Hepatocyte (in vitro differentiated cells): ENCODE measurements at regions not wholly inside any gene's neighbourhood (a gene's known extent, or its start where the extent isn't known, plus 50 kb on each side); places are given as distances from the start of the nearest gene placed in this dataset.

Experiments used
- CTCF ChIP-seq: fragments of 200-600 bp; sonication (generic); IDR thresholded peaks from 2 replicates; pipeline ENCODE4 v1.5.1; 2016; ENCODE audit warnings: antibody characterized with exemption, mild to moderate bottlenecking; ENCODE audit not compliant: poor library complexity
- EZH2 ChIP-seq: fragments of 200-600 bp; sonication (generic); IDR thresholded peaks from 2 replicates; pipeline ENCODE4 v1.6.1; 2016; ENCODE audit warnings: antibody characterized with exemption, mild to moderate bottlenecking, borderline replicate concordance
- EZH2phosphoT487 ChIP-seq: fragments of 200-600 bp; sonication (generic); IDR thresholded peaks from one replicate; pipeline ENCODE4 v1.6.1; 2018; ENCODE audit warnings: antibody characterized with exemption, mild to moderate bottlenecking, low read depth, moderate library complexity; ENCODE audit not compliant: unreplicated experiment, severe bottlenecking

- TF ChIP-seq CTCF (no peak), EZH2 (no peak), EZH2phosphoT487 (no peak)
These were observed 417.0 kb downstream of the GALR1 start for GRCh38 chr18:77666613-77667012.
